Astrocyte (in vitro differentiated cells and primary cell): ENCODE measurements at regions not wholly inside any gene's neighbourhood (a gene's known extent, or its start where the extent isn't known, plus 50 kb on each side); places are given as distances from the start of the nearest gene placed in this dataset.
A peak's percentile ranks its signal among the peaks of the same experiment; 100 is the strongest.

ENCODE experiments used
- DNase-seq: peaks from one replicate; pipeline ENCODE4 v3.0.0-alpha.2; 2010; ENCODE audit warnings: low read depth
- FAIRE-seq: peaks from 2 replicates; lab custom pipeline; 2011; peaks lifted over from hg19 to GRCh38; lab: Jason Lieb, UNC
- H2AFZ ChIP-seq: 2 replicates; pipeline ENCODE4 v1.6.0; 2012; ENCODE audit warnings: low read depth, low read length, inconsistent platforms
- H3K27ac ChIP-seq: 2 replicates; pipeline ENCODE4 v1.5.1; 2011; ENCODE audit warnings: low read depth, low read length, inconsistent platforms
- H3K27me3 ChIP-seq: 2 replicates; pipeline ENCODE4 v1.6.0; 2011; ENCODE audit warnings: low read length, inconsistent platforms; ENCODE audit not compliant: insufficient read depth
- H3K36me3 ChIP-seq: 2 replicates; pipeline ENCODE4 v1.5.1; 2011; ENCODE audit warnings: low read length, inconsistent platforms; ENCODE audit not compliant: insufficient read depth
- H3K4me1 ChIP-seq: 2 replicates; pipeline ENCODE4 v1.5.1; 2011; ENCODE audit warnings: low read length, inconsistent platforms; ENCODE audit not compliant: insufficient read depth
- H3K4me2 ChIP-seq: 2 replicates; pipeline ENCODE4 v1.6.0; 2012; ENCODE audit warnings: low read length, inconsistent platforms
- H3K4me3 ChIP-seq: 2 replicates; pipeline ENCODE4 v1.5.1; 2011; ENCODE audit warnings: low read depth, mild to moderate bottlenecking, low read length, inconsistent platforms; ENCODE audit not compliant: insufficient read depth
- H3K79me2 ChIP-seq: 2 replicates; pipeline ENCODE4 v1.6.0; 2012; ENCODE audit warnings: mild to moderate bottlenecking, low read length, inconsistent platforms; ENCODE audit not compliant: insufficient read depth
- H3K9ac ChIP-seq: 2 replicates; pipeline ENCODE4 v1.6.0; 2012; ENCODE audit warnings: mild to moderate bottlenecking, low read length, inconsistent platforms
- H3K9me3 ChIP-seq: 2 replicates; pipeline ENCODE4 v1.5.1; 2012; ENCODE audit warnings: low read depth, mild to moderate bottlenecking, low read length, inconsistent platforms; ENCODE audit not compliant: insufficient read depth
- H4K20me1 ChIP-seq: 2 replicates; pipeline ENCODE4 v1.6.0; 2012; ENCODE audit warnings: low read length, inconsistent platforms; ENCODE audit not compliant: insufficient read depth
- H3K27ac Mint-ChIP-seq: one replicate; pipeline ENCODE4 v1.8.0; 2021; ENCODE audit warnings: mild to moderate bottlenecking, mixed read lengths; ENCODE audit not compliant: unreplicated experiment
- H3K27me3 Mint-ChIP-seq: one replicate; pipeline ENCODE4 v1.8.0; 2021; ENCODE audit warnings: low read depth, mixed read lengths; ENCODE audit not compliant: unreplicated experiment
- H3K36me3 Mint-ChIP-seq: one replicate; pipeline ENCODE4 v1.8.0; 2021; ENCODE audit warnings: low read depth, mixed read lengths; ENCODE audit not compliant: unreplicated experiment
- H3K4me1 Mint-ChIP-seq: one replicate; pipeline ENCODE4 v1.8.0; 2021; ENCODE audit warnings: low read depth, mixed read lengths; ENCODE audit not compliant: unreplicated experiment
- H3K4me3 Mint-ChIP-seq: one replicate; pipeline ENCODE4 v1.8.0; 2021; ENCODE audit warnings: mild to moderate bottlenecking, moderate library complexity, mixed read lengths; ENCODE audit not compliant: unreplicated experiment
- H3K9me3 Mint-ChIP-seq: one replicate; pipeline ENCODE4 v1.8.0; 2021; ENCODE audit warnings: mild to moderate bottlenecking, mixed read lengths; ENCODE audit not compliant: unreplicated experiment
- EZH2 ChIP-seq: IDR thresholded peaks from 2 replicates; pipeline ENCODE4 v1.6.1; 2012; ENCODE audit warnings: mild to moderate bottlenecking, low read length, inconsistent platforms; ENCODE audit not compliant: insufficient read depth
- TF ChIP-seq, protein P1 (sequence below): IDR thresholded peaks from 2 replicates; pipeline ENCODE4 v1.5.1; 2011; ENCODE audit warnings: low read depth, mild to moderate bottlenecking, inconsistent platforms, low read length, moderate library complexity; ENCODE audit not compliant: insufficient read depth

DNA sequence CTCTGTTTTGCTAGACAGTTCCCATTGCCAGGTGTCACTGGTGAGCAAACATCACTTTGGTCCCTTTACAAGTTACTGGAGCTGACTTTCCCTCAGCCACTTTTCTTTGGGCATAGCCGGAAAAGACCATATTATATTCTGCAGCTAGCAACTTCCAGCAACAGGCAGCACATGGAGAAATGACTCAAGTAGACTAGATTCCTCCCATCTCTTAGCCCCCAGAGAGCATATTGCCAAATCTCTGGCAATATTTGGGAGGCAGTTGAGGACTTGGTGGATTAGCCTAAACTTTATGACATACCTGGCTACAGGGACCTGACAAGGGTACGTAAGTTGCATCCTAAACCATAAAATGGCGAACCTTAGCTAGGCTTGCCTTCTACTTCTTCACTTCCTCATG lies 204.7 kb upstream of the MPDZ start:
- Histone ChIP-seq H4K20me1 (no peaks in the 10 kb centered on the region), H3K9me3 (no peaks in the 10 kb centered on the region)
- peaks cover 9% of the 10 kb centered on the region for H3K9me3 Mint-ChIP-seq

GRCh38 chr9:13481274-13481673 lies 201.8 kb upstream of the MPDZ start:
- H3K36me3 Mint-ChIP-seq, result no peaks in the 10 kb centered on the region
- H3K27ac Mint-ChIP-seq, result no peak overlapping the region
- FAIRE-seq, result no peak

More for the DNA sequence above, 204.7 kb upstream of the MPDZ start:
- H3K36me3 ChIP-seq, result no peaks in the 10 kb centered on the region
- TF ChIP-seq EZH2, result no peak
- TF ChIP-seq, protein P1, sequence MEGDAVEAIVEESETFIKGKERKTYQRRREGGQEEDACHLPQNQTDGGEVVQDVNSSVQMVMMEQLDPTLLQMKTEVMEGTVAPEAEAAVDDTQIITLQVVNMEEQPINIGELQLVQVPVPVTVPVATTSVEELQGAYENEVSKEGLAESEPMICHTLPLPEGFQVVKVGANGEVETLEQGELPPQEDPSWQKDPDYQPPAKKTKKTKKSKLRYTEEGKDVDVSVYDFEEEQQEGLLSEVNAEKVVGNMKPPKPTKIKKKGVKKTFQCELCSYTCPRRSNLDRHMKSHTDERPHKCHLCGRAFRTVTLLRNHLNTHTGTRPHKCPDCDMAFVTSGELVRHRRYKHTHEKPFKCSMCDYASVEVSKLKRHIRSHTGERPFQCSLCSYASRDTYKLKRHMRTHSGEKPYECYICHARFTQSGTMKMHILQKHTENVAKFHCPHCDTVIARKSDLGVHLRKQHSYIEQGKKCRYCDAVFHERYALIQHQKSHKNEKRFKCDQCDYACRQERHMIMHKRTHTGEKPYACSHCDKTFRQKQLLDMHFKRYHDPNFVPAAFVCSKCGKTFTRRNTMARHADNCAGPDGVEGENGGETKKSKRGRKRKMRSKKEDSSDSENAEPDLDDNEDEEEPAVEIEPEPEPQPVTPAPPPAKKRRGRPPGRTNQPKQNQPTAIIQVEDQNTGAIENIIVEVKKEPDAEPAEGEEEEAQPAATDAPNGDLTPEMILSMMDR, result no peak
- no peaks in the 10 kb centered on the region for H3K79me2 ChIP-seq
- H3K27me3 ChIP-seq, result no peaks in the 10 kb centered on the region
- no peak overlapping the region for H3K4me2 ChIP-seq
- Mint-ChIP-seq H3K4me3 (no peak overlapping the region), H3K36me3 (no peaks in the 10 kb centered on the region), H3K27me3 (peaks cover 4% of the 10 kb centered on the region), H3K27ac (no peak overlapping the region), H3K4me1 (no peaks in the 10 kb centered on the region)
- H3K9ac ChIP-seq, result no peak overlapping the region
- no peak for FAIRE-seq
- no peak overlapping the region for H2AFZ ChIP-seq
- H3K4me1 ChIP-seq, result no peaks in the 10 kb centered on the region
- DNase-seq, result no peak
- H3K27ac ChIP-seq, result no peak overlapping the region
- no peak overlapping the region for H3K4me3 ChIP-seq

DNA sequence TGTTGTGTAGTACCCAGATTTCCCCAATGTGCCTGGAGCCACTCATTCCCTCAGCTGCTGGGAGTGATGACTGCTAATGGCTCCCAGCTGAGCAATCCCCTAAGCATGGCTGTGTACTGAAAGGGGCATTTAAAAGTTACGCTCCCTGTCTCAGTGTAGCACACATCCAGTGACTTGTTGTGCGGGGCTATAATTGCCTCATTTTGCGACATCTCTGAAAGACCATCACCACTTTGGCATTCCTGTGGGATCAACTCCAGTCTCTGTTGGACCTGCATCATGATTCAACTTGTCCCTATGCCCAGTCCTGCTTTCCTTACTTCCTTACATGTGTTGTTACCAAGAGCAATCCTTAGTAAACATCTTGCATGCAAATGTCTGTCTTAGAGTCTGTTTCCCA lies 201.2 kb upstream of the MPDZ start:
- Histone ChIP-seq H3K4me2 (no peak overlapping the region), H3K4me1 (no peaks in the 10 kb centered on the region), H2AFZ (no peak overlapping the region), H3K79me2 (no peaks in the 10 kb centered on the region), H3K36me3 (no peaks in the 10 kb centered on the region), H3K9me3 (no peaks in the 10 kb centered on the region), H3K9ac (no peak overlapping the region), H3K27me3 (no peaks in the 10 kb centered on the region), H3K27ac (no peak overlapping the region), H3K4me3 (no peak overlapping the region), H4K20me1 (no peaks in the 10 kb centered on the region)
- Mint-ChIP-seq H3K36me3 (no peaks in the 10 kb centered on the region), H3K4me1 (no peaks in the 10 kb centered on the region), H3K4me3 (no peak overlapping the region), H3K9me3 (peaks cover 14% of the 10 kb centered on the region), H3K27ac (no peak overlapping the region), H3K27me3 (peaks cover 4% of the 10 kb centered on the region)
- FAIRE-seq (no peak), DNase-seq (peak; percentile 64)
- TF ChIP-seq, protein P1, result no peak
- no peak for TF ChIP-seq EZH2

More at GRCh38 chr9:13481274-13481673, 201.8 kb upstream of the MPDZ start:
- no peaks in the 10 kb centered on the region for H3K27me3 ChIP-seq
- H3K9me3 ChIP-seq, result no peaks in the 10 kb centered on the region
- DNase-seq, result peak; percentile 14
- no peaks in the 10 kb centered on the region for H3K4me1 ChIP-seq
- no peaks in the 10 kb centered on the region for H3K4me1 Mint-ChIP-seq
- H2AFZ ChIP-seq, result no peak overlapping the region
- no peaks in the 10 kb centered on the region for H3K36me3 ChIP-seq
- H3K79me2 ChIP-seq, result no peaks in the 10 kb centered on the region
- H3K4me3 Mint-ChIP-seq, result no peak overlapping the region
- TF ChIP-seq, protein P1, result no peak
- no peak for TF ChIP-seq EZH2
- H3K9ac ChIP-seq, result no peak overlapping the region
- H3K4me3 ChIP-seq, result no peak overlapping the region
- H3K27me3 Mint-ChIP-seq, result peaks cover 4% of the 10 kb centered on the region
- no peaks in the 10 kb centered on the region for H4K20me1 ChIP-seq
- H3K27ac ChIP-seq, result no peak overlapping the region
- no peak overlapping the region for H3K4me2 ChIP-seq
- peaks cover 11% of the 10 kb centered on the region for H3K9me3 Mint-ChIP-seq
